ENCODE measurements at regions not wholly inside any gene's neighbourhood (a gene's known extent, or its start where the extent isn't known, plus 50 kb on each side); places are given as distances from the start of the nearest gene placed in this dataset.

DNA sequence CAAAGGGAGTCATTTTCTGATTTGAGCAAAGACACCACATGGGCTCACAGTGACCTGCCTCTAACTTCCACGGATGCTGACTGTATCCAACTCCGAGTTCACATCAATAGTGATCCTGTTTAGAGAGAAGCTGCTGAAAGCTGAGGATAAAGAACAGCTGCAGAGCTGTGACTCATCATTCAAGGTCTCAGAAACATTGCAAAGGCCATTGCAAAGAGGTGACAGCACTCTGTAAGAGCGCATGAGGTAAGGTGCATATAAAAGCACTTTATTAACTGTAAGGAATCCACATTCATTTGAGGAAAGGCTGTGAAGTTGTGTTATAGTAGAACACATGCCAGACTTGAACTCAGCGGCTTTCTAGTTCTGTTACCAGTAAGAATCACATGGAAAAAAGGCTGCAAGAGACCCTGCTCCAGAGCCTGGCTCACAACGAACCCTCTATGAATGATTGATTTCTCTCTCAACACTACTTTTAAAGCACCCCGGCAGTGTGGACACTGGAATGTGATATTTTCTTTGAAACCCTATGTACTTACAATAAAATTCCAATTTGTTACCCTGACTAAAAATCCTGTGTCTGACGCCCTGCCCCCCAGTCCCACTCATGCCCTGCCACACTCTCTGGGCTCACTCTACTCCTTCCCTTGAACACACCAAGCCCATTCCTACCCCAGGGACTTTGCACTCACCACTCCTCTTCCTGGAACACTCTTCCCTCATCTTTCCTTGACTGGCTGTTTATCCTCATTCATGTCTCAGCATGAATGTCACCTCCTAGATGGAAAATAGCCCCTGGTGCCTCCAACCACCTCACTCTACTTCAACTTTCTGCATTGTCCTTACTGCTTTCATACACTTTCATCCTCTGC, 111.2 kb downstream of the LSM3 start:
- ATAC-seq: peak; percentile 89
- TF ChIP-seq TSHZ2 (CRISPR knock-in tag; IDR thresholded peaks at IDR 0.05): no peak
- no peak for TF ChIP-seq ZNF565 (CRISPR knock-in tag; conservative IDR thresholded peaks at IDR 0.05; ENCODE audit: low read depth)
- no peak for TF ChIP-seq ISL1 (CRISPR knock-in tag; IDR thresholded peaks at IDR 0.05)
- TF ChIP-seq, protein P1, sequence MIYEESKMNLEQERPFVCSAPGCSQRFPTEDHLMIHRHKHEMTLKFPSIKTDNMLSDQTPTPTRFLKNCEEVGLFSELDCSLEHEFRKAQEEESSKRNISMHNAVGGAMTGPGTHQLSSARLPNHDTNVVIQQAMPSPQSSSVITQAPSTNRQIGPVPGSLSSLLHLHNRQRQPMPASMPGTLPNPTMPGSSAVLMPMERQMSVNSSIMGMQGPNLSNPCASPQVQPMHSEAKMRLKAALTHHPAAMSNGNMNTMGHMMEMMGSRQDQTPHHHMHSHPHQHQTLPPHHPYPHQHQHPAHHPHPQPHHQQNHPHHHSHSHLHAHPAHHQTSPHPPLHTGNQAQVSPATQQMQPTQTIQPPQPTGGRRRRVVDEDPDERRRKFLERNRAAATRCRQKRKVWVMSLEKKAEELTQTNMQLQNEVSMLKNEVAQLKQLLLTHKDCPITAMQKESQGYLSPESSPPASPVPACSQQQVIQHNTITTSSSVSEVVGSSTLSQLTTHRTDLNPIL (CRISPR knock-in tag; IDR thresholded peaks at IDR 0.05; ENCODE audit: low read depth): no peak
- no peak for TF ChIP-seq ZFP3 (CRISPR knock-in tag; IDR thresholded peaks at IDR 0.05)
- TF ChIP-seq CSDC2 (CRISPR knock-in tag; IDR thresholded peaks at IDR 0.05): no peak
- TF ChIP-seq, protein P2, sequence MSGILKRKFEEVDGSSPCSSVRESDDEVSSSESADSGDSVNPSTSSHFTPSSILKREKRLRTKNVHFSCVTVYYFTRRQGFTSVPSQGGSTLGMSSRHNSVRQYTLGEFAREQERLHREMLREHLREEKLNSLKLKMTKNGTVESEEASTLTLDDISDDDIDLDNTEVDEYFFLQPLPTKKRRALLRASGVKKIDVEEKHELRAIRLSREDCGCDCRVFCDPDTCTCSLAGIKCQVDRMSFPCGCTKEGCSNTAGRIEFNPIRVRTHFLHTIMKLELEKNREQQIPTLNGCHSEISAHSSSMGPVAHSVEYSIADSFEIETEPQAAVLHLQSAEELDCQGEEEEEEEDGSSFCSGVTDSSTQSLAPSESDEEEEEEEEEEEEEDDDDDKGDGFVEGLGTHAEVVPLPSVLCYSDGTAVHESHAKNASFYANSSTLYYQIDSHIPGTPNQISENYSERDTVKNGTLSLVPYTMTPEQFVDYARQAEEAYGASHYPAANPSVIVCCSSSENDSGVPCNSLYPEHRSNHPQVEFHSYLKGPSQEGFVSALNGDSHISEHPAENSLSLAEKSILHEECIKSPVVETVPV (CRISPR knock-in tag; IDR thresholded peaks at IDR 0.05): no peak
- no peak for TF ChIP-seq OSR1 (CRISPR knock-in tag; IDR thresholded peaks at IDR 0.05)
- TF ChIP-seq ZFP30 (CRISPR knock-in tag; IDR thresholded peaks at IDR 0.05): no peak
- no peak for TF ChIP-seq ZC3H10 (CRISPR knock-in tag; IDR thresholded peaks at IDR 0.05)
- TF ChIP-seq, protein P3, sequence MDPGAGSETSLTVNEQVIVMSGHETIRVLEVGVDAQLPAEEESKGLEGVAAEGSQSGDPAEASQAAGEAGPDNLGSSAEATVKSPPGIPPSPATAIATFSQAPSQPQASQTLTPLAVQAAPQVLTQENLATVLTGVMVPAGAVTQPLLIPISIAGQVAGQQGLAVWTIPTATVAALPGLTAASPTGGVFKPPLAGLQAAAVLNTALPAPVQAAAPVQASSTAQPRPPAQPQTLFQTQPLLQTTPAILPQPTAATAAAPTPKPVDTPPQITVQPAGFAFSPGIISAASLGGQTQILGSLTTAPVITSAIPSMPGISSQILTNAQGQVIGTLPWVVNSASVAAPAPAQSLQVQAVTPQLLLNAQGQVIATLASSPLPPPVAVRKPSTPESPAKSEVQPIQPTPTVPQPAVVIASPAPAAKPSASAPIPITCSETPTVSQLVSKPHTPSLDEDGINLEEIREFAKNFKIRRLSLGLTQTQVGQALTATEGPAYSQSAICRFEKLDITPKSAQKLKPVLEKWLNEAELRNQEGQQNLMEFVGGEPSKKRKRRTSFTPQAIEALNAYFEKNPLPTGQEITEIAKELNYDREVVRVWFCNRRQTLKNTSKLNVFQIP (CRISPR knock-in tag; IDR thresholded peaks at IDR 0.05; ENCODE audit: borderline replicate concordance, low read depth): no peak
- TF ChIP-seq ZNF70 (CRISPR knock-in tag; IDR thresholded peaks at IDR 0.05): no peak
- TF ChIP-seq GLIS3 (CRISPR knock-in tag; IDR thresholded peaks at IDR 0.05): no peak
- TF ChIP-seq TOX (CRISPR knock-in tag; IDR thresholded peaks at IDR 0.05; ENCODE audit: borderline replicate concordance): no peak
- TF ChIP-seq ARNTL (CRISPR knock-in tag; IDR thresholded peaks at IDR 0.05; ENCODE audit: borderline replicate concordance, low read depth): no peak
- TF ChIP-seq PATZ1 (CRISPR knock-in tag; IDR thresholded peaks at IDR 0.05; ENCODE audit: borderline replicate concordance): no peak
- no peak for TF ChIP-seq PPARA (CRISPR knock-in tag; IDR thresholded peaks at IDR 0.05; ENCODE audit: borderline replicate concordance)
- no peak for TF ChIP-seq RARB (CRISPR knock-in tag; IDR thresholded peaks at IDR 0.05)

- no peak for ATAC-seq
- no peak for TF ChIP-seq BACH2 (CRISPR knock-in tag; IDR thresholded peaks at IDR 0.05; ENCODE audit: borderline replicate concordance)
- no peak for TF ChIP-seq SNAI2 (CRISPR knock-in tag; IDR thresholded peaks at IDR 0.05)
- TF ChIP-seq GLIS3 (CRISPR knock-in tag; IDR thresholded peaks at IDR 0.05): no peak
- TF ChIP-seq OSR1 (CRISPR knock-in tag; IDR thresholded peaks at IDR 0.05): no peak
- no peak for TF ChIP-seq ESRRG (CRISPR knock-in tag; IDR thresholded peaks at IDR 0.05)
- TF ChIP-seq ISL1 (CRISPR knock-in tag; IDR thresholded peaks at IDR 0.05): no peak
- no peak for TF ChIP-seq TSHZ2 (CRISPR knock-in tag; IDR thresholded peaks at IDR 0.05)
- no peak for TF ChIP-seq ZNF8 (CRISPR knock-in tag; IDR thresholded peaks at IDR 0.05)
- no peak for TF ChIP-seq ZFP30 (CRISPR knock-in tag; IDR thresholded peaks at IDR 0.05)
- TF ChIP-seq, protein P1 (CRISPR knock-in tag; IDR thresholded peaks at IDR 0.05; ENCODE audit: low read depth): no peak
- no peak for TF ChIP-seq ZC3H10 (CRISPR knock-in tag; IDR thresholded peaks at IDR 0.05)
- TF ChIP-seq TOX (CRISPR knock-in tag; IDR thresholded peaks at IDR 0.05; ENCODE audit: borderline replicate concordance): no peak
- no peak for TF ChIP-seq RARB (CRISPR knock-in tag; IDR thresholded peaks at IDR 0.05)
- no peak for TF ChIP-seq CSDC2 (CRISPR knock-in tag; IDR thresholded peaks at IDR 0.05)
Observed at GRCh38 chr3:14290631-14291385, 111.6 kb upstream of the SLC6A6 start.

Data from SK-N-SH treated with all-trans-retinoic acid at 6 μM for 48 hours (cell line).